Ishikawa (cell line): ENCODE measurements at regions not wholly inside any gene's neighbourhood (a gene's known extent, or its start where the extent isn't known, plus 50 kb on each side); places are given as distances from the start of the nearest gene placed in this dataset.

Experiments used
- CEBPB ChIP-seq: IDR thresholded peaks from 2 replicates; pipeline ENCODE4 v1.6.1; 2012
- CREB1 ChIP-seq: IDR thresholded peaks from 2 replicates; pipeline ENCODE4 v1.6.1; 2012; ENCODE audit warnings: low read depth
- EGR1 ChIP-seq: IDR thresholded peaks from 2 replicates; pipeline ENCODE4 v1.6.1; 2012
- EP300 ChIP-seq: IDR thresholded peaks from 2 replicates; pipeline ENCODE4 v1.6.1; 2012; ENCODE audit warnings: borderline replicate concordance
- FOXM1 ChIP-seq: IDR thresholded peaks from 2 replicates; pipeline ENCODE4 v1.6.1; 2012; ENCODE audit warnings: low read depth, borderline replicate concordance
- MAX ChIP-seq: IDR thresholded peaks from 2 replicates; pipeline ENCODE4 v1.6.1; 2012
- NFIC ChIP-seq: IDR thresholded peaks from 2 replicates; pipeline ENCODE4 v1.6.1; 2012
- RAD21 ChIP-seq: IDR thresholded peaks from 2 replicates; pipeline ENCODE4 v1.6.1; 2012; ENCODE audit warnings: low read depth
- REST ChIP-seq: IDR thresholded peaks from 2 replicates; pipeline ENCODE4 v1.6.1; 2012; ENCODE audit warnings: low read depth, mild to moderate bottlenecking
- TAF1 ChIP-seq: IDR thresholded peaks from 2 replicates; pipeline ENCODE4 v1.6.1; 2012; ENCODE audit warnings: low read depth, mild to moderate bottlenecking
- TCF12 ChIP-seq: IDR thresholded peaks from 2 replicates; pipeline ENCODE4 v1.6.1; 2012; ENCODE audit warnings: low read depth
- TEAD4 ChIP-seq: IDR thresholded peaks from 2 replicates; pipeline ENCODE4 v1.6.1; 2012
- USF1 ChIP-seq: IDR thresholded peaks from 2 replicates; pipeline ENCODE4 v1.6.1; 2012
- YY1 ChIP-seq: IDR thresholded peaks from 2 replicates; pipeline ENCODE4 v1.6.1; 2012; ENCODE audit warnings: low read depth
- ZBTB7A ChIP-seq: IDR thresholded peaks from 2 replicates; pipeline ENCODE4 v1.6.1; 2012; ENCODE audit warnings: low read depth

DNA sequence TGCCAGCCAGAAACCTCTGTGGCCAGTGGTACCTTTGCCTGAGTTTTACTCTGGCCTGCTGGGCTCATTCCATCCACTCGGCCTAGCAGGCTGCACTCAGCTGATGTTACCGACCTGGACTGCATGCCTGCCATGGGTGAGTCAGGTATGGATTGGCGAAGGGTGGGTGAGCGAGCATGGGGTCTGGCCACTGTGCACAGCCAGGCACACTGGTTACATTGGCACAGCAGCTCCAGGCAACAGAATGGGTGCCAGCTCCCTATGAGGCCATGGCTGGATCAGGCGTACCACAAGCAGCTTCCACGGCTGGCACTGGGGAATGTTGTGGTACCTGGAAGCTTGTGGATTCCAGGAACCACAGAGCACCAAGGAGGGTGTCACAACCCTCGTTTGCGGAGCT is 685.7 kb downstream of the SLC16A7 start:
- TF ChIP-seq RAD21 (no peak), REST (no peak), FOXM1 (no peak), TEAD4 (no peak), EGR1 (no peak), CEBPB (no peak), YY1 (no peak), ZBTB7A (no peak), NFIC (no peak), EP300 (no peak)

GRCh38 chr12:60290532-60290931 is 694.7 kb downstream of the SLC16A7 start:
- TF ChIP-seq EP300, result no peak
- no peak for TF ChIP-seq TEAD4
- no peak for TF ChIP-seq ZBTB7A
- no peak for TF ChIP-seq CEBPB

GRCh38 chr12:60308366-60308991 is 712.6 kb downstream of the SLC16A7 start:
- TF ChIP-seq EP300 (no peak), USF1 (no peak), RAD21 (no peak), ZBTB7A (no peak)

- TF ChIP-seq USF1, result no peak
- TF ChIP-seq YY1, result no peak
- no peak for TF ChIP-seq ZBTB7A
- no peak for TF ChIP-seq REST
- TF ChIP-seq TAF1, result no peak
Measured at GRCh38 chr12:60311940-60312339, 716.1 kb downstream of the SLC16A7 start.

GRCh38 chr12:60317361-60317760 is 721.5 kb downstream of the SLC16A7 start:
- no peak for TF ChIP-seq YY1
- no peak for TF ChIP-seq NFIC
- no peak for TF ChIP-seq CEBPB
- no peak for TF ChIP-seq CREB1
- TF ChIP-seq ZBTB7A, result no peak
- TF ChIP-seq EGR1, result no peak
- TF ChIP-seq RAD21, result no peak
- no peak for TF ChIP-seq USF1
- TF ChIP-seq EP300, result no peak

DNA sequence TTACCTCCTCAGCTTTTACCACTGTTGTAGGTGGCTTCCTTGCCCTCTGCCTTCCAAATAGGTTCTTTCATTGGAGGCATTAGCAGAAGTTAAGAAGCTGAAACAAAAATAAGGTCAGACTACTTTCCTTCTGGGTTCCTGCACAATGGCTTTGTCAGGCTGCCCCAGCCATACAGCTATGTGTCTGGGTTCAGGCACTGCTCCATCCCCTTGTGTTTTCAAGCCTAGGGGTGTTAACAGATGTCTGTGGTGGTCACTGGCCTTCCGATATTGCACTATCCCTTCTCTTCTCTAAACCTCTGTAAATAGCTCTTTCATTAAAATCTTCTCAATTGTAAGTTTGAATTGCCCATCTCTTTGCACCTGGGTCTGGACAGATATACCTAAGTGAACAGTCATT is 728.9 kb downstream of the SLC16A7 start:
- TF ChIP-seq TCF12 (no peak), EGR1 (no peak), MAX (no peak), CREB1 (no peak), EP300 (no peak), USF1 (no peak), ZBTB7A (no peak), CEBPB (no peak), TAF1 (no peak), REST (no peak), YY1 (no peak), TEAD4 (no peak), NFIC (no peak), FOXM1 (no peak), RAD21 (no peak)
